ENCODE measurements at regions not wholly inside any gene's neighbourhood (a gene's known extent, or its start where the extent isn't known, plus 50 kb on each side); places are given as distances from the start of the nearest gene placed in this dataset.
"Not testable (repeated sequence)": the region's sequence is repeated elsewhere in the genome, so short reads cannot be mapped to it uniquely, and the experiment has no call there.

- no peak for TF ChIP-seq CTCF (conservative IDR thresholded peaks at IDR 0.05; ENCODE audit: low read depth, low read length)
- no peak overlapping the region for H3K4me3 ChIP-seq (ENCODE audit: low read depth, low read length)
- no peak for DNase-seq (ENCODE audit: low read depth)
These were observed 250.9 kb upstream of the PTGER4 start for GRCh38 chr5:40428815-40429214.

DNA sequence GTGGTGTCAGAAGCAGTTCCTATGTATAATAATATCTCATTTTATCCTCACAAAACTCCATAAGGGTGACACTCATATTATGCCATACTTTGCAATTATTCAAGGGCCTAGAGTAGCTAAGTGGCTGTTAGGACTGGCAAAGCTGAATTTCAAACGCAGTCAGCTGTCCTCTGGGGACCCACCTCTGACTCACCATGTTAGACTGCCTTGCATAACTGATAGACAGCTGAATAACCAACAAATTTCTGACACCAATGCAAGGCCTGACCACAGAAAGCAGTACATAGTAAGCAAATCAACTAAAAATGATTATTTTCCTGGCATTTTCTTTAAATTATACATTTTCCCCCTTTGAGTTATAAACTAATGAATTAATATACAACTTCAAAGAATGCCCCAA, 251.6 kb upstream of the PTGER4 start:
- peak; percentile 90 for DNase-seq (ENCODE audit: low read depth)
- no peak for TF ChIP-seq CTCF (conservative IDR thresholded peaks at IDR 0.05; ENCODE audit: low read depth, low read length)
- H3K4me3 ChIP-seq (ENCODE audit: low read depth, low read length) = no peak overlapping the region

GRCh38 chr5:40417046-40417810, 262.5 kb upstream of the PTGER4 start:
- DNase-seq (ENCODE audit: low read depth) = not testable (repeated sequence)

DNA sequence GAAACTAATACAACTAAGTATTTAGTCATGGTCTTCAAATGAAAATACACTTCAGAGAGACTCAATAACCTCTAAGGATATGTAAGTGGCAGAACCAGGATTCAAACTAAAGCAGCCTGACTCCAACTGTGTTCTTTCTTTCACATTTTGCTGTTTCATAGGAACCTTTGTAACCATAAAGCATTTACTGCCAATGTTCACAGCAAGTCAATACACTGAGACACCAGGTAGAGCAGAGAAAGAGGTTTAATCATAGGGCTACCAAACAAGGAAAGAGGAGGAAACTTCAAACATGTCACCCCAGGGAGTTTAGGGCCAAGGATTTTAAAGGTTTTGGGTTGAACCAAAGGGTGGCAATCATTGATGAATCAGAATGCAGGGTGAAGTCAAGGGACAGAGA, 263.1 kb upstream of the PTGER4 start:
- TF ChIP-seq CTCF (conservative IDR thresholded peaks at IDR 0.05; ENCODE audit: low read depth, low read length) = no peak
- DNase-seq (ENCODE audit: low read depth) = no peak
- no peak overlapping the region for H3K4me3 ChIP-seq (ENCODE audit: low read depth, low read length)

More at GRCh38 chr5:40417046-40417810, 262.5 kb upstream of the PTGER4 start:
- not testable (repeated sequence) for H3K4me3 ChIP-seq (ENCODE audit: low read depth, low read length)

DNA sequence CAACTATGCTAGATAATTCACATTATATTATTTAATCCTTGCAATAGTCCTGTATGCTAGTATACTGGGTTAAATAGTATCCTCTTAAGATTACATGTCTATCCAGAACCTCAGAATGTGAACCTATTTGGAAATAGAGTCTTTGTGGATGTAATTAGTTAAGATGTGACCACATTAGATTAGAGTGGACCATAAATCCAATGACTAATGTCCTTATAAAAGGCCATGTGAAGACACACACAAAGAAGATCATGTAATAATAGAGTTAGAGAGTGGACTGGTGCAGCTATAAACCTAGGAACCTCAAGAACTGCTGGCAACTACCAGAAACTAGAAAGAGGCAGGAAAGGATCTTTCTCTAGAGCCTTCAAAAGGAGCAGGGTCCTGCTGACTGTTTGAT, 263.6 kb upstream of the PTGER4 start:
- DNase-seq (ENCODE audit: low read depth) = no peak
- TF ChIP-seq CTCF (conservative IDR thresholded peaks at IDR 0.05; ENCODE audit: low read depth, low read length) = no peak

GRCh38 chr5:40414922-40415321, 264.8 kb upstream of the PTGER4 start:
- no peak for TF ChIP-seq CTCF (conservative IDR thresholded peaks at IDR 0.05; ENCODE audit: low read depth, low read length)
- no peak overlapping the region for H3K4me3 ChIP-seq (ENCODE audit: low read depth, low read length)
- DNase-seq (ENCODE audit: low read depth) = no peak

More for the DNA sequence above, 263.6 kb upstream of the PTGER4 start:
- H3K4me3 ChIP-seq (ENCODE audit: low read depth, low read length) = no peak overlapping the region

DNA sequence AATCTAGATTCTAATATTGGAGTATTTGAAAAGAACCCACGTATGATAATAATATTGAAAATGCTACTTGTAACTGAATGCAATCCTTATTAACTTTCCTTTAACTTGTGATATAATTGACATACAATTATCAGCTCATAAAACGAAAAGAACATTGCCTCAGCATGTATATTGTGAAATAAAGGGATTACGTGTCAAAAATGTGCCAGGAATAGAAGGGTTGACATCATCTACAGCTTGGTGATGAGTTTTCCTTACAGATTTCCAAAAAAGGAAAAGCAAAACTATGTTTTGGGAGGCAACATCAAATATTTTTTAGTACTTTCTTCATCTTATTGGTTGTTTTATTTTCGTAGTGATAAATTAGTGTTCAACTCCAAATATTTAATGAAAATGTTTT, 266.0 kb upstream of the PTGER4 start:
- no peak overlapping the region for H3K4me3 ChIP-seq (ENCODE audit: low read depth, low read length)
- peak; percentile 78 for DNase-seq (ENCODE audit: low read depth)
- TF ChIP-seq CTCF (conservative IDR thresholded peaks at IDR 0.05; ENCODE audit: low read depth, low read length) = no peak

All from choroid plexus epithelial cell (primary cell).